Upper lobe of left lung (tissue), 6 donors: ENCODE measurements at regions not wholly inside any gene's neighbourhood (a gene's known extent, or its start where the extent isn't known, plus 50 kb on each side); places are given as distances from the start of the nearest gene placed in this dataset.
A peak's percentile ranks its signal among the peaks of the same experiment; 100 is the strongest.

ENCODE experiments used
- ATAC-seq, 2 donors: fragments of 200-7000 bp; cut with Tn5 transposase; one replicate each; pipeline ENCODE4 v1.9.1; 2022; ENCODE audit warnings: mild to moderate bottlenecking in 2 of 2, moderate library complexity in 2 of 2; ENCODE audit not compliant: low FRiP score in 2 of 2
- DNase-seq, 2 donors: peaks; one replicate each; pipeline ENCODE4 v3.0.0-alpha.2; 2019 to 2020
- H3K27ac ChIP-seq, 4 donors: fragments of 200-600 bp; sonication (generic); one replicate each; pipeline ENCODE4 v1.5.1; 2016 to 2019
- H3K27me3 ChIP-seq, 4 donors: fragments of 200-600 bp; sonication (generic); one replicate each; pipeline ENCODE4 v1.5.1; 2017 to 2019
- H3K36me3 ChIP-seq, 4 donors: fragments of 200-600 bp; sonication (generic); one replicate each; pipeline ENCODE4 v1.5.1; 2016 to 2019
- H3K4me1 ChIP-seq, 4 donors: fragments of 200-600 bp; sonication (generic); one replicate each; pipeline ENCODE4 v1.5.1; 2018 to 2019
- H3K4me3 ChIP-seq, 4 donors: fragments of 200-600 bp; sonication (generic); one replicate each; pipeline ENCODE4 v1.5.1; 2017 to 2019; ENCODE audit warnings: mild to moderate bottlenecking in 2 of 4, moderate library complexity in 1 of 4
- H3K9me3 ChIP-seq, 4 donors: fragments of 200-600 bp; sonication (generic); one replicate each; pipeline ENCODE4 v1.5.1; 2018 to 2019
- EP300 ChIP-seq, 4 donors: sonication (generic); formaldehyde crosslinking; IDR thresholded peaks; one replicate each; pipeline ENCODE4 v1.5.1; 2017; ENCODE audit warnings: antibody characterized with exemption in 4 of 4, control low read depth in 2 of 4
- POLR2A ChIP-seq, 4 donors: fragments of 450-650 bp; IDR thresholded peaks; one replicate each; pipeline ENCODE4 v1.5.1; 2016 to 2017; ENCODE audit warnings: antibody characterized with exemption in 4 of 4, mild to moderate bottlenecking in 2 of 4
- POLR2AphosphoS5 ChIP-seq, 2 donors: sonication (generic); formaldehyde crosslinking; IDR thresholded peaks; one replicate each; pipeline ENCODE4 v1.5.1; 2017; ENCODE audit warnings: antibody characterized with exemption in 2 of 2
- WGBS, 2 donors: methylation state at CpG; one replicate each; pipeline ENCODE4 v1.1.5; 2017 to 2018; 5-methylcytosine and 5-hydroxymethylcytosine counted together
- TF ChIP-seq, protein P1 (sequence below), 6 experiments: fragments of 450-650 bp in 4 of 6; fragments of 200-600 bp in 2 of 6; sonication (generic) in 2 of 6; IDR thresholded peaks; one replicate each; pipeline ENCODE4 v1.5.1; 2016 to 2019; ENCODE audit warnings: antibody characterized with exemption in 6 of 6
- donor health status: DM: no; HTN: no; CAD: no; lungs with moderate emphysema.
- donor health status: DM: no; HTN: yes; CAD: no; lungs with severe emphysema.

DNA sequence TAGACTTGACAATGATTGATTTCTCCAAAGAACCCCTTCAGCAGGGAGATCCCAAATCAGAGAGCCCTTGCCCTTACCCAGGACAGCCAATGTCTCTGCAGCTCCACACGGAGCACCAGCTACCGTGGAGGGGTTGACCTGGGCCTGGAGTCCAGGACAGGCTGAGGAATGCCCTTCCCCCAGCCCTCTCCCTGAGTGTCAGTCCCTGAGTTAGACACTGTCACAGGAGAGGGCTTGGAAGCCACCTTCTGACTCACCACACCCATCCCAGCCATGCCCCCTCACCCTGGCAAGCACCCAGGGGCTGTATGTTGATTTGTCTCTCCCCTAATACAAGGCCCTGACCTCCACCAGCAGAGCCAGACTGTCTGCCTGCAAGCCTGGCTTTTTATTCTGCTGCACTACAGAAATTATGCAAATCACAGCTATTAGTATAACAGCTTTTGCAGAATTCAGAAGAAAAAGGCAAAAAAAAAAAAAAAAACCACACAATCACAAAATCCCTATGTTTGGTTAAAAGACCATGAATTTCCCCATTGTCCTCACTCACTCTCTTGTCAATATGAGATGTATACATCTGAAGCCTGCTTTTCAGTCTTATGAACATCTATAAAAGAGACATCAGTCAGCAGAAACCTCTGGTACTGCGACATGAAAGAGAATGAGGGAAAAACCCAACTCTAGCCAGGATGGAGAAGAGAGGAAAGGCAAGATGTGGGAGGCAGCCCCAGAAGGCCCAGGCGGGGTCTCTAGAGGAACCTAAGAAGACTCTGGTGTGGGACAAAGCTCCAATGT lies 240.7 kb downstream of the UQCRFS1 start:
- Histone ChIP-seq H3K9me3 (no peaks in the 10 kb centered on the region), H3K27me3 (no peaks in the 10 kb centered on the region), H3K4me1 (no peaks in the 10 kb centered on the region), H3K36me3 (no peaks in the 10 kb centered on the region), H3K27ac (no peak overlapping the region), H3K4me3 (no peak overlapping the region)
- peak in 1 of 2 donors; percentile 48 for ATAC-seq
- 64 to 65% methylated on average over 4 of the region's 4 CpGs for WGBS, 2 donors
- TF ChIP-seq, protein P1, sequence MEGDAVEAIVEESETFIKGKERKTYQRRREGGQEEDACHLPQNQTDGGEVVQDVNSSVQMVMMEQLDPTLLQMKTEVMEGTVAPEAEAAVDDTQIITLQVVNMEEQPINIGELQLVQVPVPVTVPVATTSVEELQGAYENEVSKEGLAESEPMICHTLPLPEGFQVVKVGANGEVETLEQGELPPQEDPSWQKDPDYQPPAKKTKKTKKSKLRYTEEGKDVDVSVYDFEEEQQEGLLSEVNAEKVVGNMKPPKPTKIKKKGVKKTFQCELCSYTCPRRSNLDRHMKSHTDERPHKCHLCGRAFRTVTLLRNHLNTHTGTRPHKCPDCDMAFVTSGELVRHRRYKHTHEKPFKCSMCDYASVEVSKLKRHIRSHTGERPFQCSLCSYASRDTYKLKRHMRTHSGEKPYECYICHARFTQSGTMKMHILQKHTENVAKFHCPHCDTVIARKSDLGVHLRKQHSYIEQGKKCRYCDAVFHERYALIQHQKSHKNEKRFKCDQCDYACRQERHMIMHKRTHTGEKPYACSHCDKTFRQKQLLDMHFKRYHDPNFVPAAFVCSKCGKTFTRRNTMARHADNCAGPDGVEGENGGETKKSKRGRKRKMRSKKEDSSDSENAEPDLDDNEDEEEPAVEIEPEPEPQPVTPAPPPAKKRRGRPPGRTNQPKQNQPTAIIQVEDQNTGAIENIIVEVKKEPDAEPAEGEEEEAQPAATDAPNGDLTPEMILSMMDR (IDR thresholded peaks at IDR 0.05), result no peak
- no peak for TF ChIP-seq POLR2A (IDR thresholded peaks at IDR 0.05)
- no peak for DNase-seq

DNA sequence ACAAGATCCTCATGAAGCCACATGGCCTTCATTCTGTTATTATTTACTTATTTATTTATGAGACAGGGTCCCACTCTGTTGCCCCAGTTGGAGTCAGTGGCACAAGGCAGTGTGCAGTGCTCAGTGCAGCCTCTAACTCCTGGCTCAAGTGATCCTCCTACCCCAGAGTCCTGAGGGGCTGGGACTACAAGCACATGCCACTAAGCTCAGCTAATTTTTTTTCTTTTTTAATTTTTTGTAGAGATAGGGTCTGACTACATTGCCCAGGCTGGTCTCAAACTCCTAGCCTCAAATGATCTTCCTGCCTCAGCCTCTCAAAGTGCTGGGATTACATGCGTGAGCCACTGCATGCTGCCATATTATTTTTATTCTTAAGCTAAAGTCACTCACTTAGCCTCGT lies 241.4 kb downstream of the UQCRFS1 start:
- no peak overlapping the region for H3K4me3 ChIP-seq
- no peak for TF ChIP-seq POLR2A (IDR thresholded peaks at IDR 0.05)
- no peak for TF ChIP-seq POLR2AphosphoS5 (IDR thresholded peaks at IDR 0.05)
- TF ChIP-seq EP300 (IDR thresholded peaks at IDR 0.05), result no peak
- TF ChIP-seq, protein P1 (IDR thresholded peaks at IDR 0.05), result no peak
- H3K9me3 ChIP-seq, result no peaks in the 10 kb centered on the region
- DNase-seq, result no peak
- WGBS, 2 donors, result 72 to 74% methylated on average over 2 of the region's 2 CpGs
- H3K27ac ChIP-seq, result no peak overlapping the region
- ATAC-seq, result no peak
- no peaks in the 10 kb centered on the region for H3K4me1 ChIP-seq
- H3K36me3 ChIP-seq, result no peaks in the 10 kb centered on the region
- no peaks in the 10 kb centered on the region for H3K27me3 ChIP-seq

DNA sequence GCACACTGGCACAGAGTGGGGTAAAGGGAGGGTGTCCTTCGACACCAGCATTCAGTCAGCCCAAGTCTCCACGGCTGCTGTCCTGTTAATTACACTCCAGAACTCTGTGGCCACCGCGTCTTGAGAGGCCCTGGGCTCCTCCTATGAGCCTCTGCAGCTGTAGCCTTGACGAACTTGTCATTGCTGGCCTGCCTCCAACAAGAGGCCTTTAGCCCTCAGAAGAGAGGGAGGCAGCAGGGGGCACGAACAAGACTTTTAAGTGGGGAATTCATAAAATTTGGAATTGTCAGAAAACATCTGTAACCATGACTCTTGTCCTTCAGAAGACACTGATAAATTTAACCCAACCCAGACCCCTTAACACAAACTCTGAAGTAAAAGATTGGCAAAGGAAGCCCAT lies 241.9 kb downstream of the UQCRFS1 start:
- Histone ChIP-seq H3K27ac (no peak overlapping the region), H3K36me3 (no peaks in the 10 kb centered on the region), H3K9me3 (no peaks in the 10 kb centered on the region), H3K4me3 (no peak overlapping the region), H3K4me1 (no peaks in the 10 kb centered on the region), H3K27me3 (no peaks in the 10 kb centered on the region)
- DNase-seq (no peak), ATAC-seq (no peak)
- TF ChIP-seq EP300 (IDR thresholded peaks at IDR 0.05) (no peak), POLR2A (IDR thresholded peaks at IDR 0.05) (no peak), POLR2AphosphoS5 (IDR thresholded peaks at IDR 0.05) (no peak)
- TF ChIP-seq, protein P1 (IDR thresholded peaks at IDR 0.05), result no peak
- WGBS, 2 donors, result 51 to 62% methylated on average over 6 of the region's 6 CpGs

DNA sequence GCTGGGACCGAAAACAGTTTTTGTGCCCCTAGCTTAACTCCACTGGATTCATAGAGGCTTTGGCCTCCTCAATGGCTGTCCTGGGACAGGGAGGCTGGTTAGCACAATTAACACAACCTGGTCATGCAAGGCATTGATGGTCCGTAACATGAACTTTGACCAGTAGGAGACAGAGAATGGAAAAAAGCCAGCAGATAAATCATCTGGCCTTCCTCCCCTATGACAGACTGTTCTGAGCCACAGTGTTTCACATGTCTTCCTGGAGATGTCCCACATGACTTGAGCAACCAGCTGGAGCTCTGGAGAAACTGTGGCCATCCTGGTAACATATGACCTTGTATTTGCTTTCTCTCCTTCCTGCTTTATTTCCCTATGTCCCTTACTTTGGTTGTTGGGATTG lies 244.2 kb downstream of the UQCRFS1 start:
- Histone ChIP-seq H3K4me3 (no peak overlapping the region), H3K27me3 (no peaks in the 10 kb centered on the region), H3K27ac (no peak overlapping the region), H3K9me3 (no peaks in the 10 kb centered on the region), H3K4me1 (no peaks in the 10 kb centered on the region), H3K36me3 (no peaks in the 10 kb centered on the region)
- no peak for ATAC-seq
- no peak for TF ChIP-seq POLR2AphosphoS5 (IDR thresholded peaks at IDR 0.05)
- TF ChIP-seq POLR2A (IDR thresholded peaks at IDR 0.05), result no peak
- TF ChIP-seq, protein P1 (IDR thresholded peaks at IDR 0.05), result no peak
- TF ChIP-seq EP300 (IDR thresholded peaks at IDR 0.05), result no peak
- DNase-seq, result no peak
- WGBS, 2 donors, result 77 to 86% methylated on average over 2 of the region's 2 CpGs
